CD8-positive, alpha-beta memory T cell (primary cell): ENCODE measurements at regions not wholly inside any gene's neighbourhood (a gene's known extent, or its start where the extent isn't known, plus 50 kb on each side); places are given as distances from the start of the nearest gene placed in this dataset.
"Not testable (repeated sequence)": the region's sequence is repeated elsewhere in the genome, so short reads cannot be mapped to it uniquely, and the experiment has no call there.

Experiments
- CTCF ChIA-PET: fragments of 350-600 bp; sonication (Branson Sonifier 250); formaldehyde crosslinking; loops from one replicate; lab custom pipeline; 2021; ENCODE audit warnings: antibody characterized with exemption; lab: Charles Lee
- POLR2A ChIA-PET: fragments of 350-600 bp; sonication (Branson Sonifier 250); formaldehyde crosslinking; loops from one replicate; lab custom pipeline; 2021; ENCODE audit warnings: antibody characterized with exemption; lab: Charles Lee
- DNase-seq, 5 donors: peaks; one replicate each; pipeline versions ENCODE4 v3.0.0 to v3.0.0-alpha.2; 2020 to 2022; ENCODE audit warnings: mixed read lengths in 1 of 5
- H3K27ac ChIP-seq: one replicate; pipeline ENCODE4 v1.7.0; 2013; ENCODE audit warnings: low read depth, mild to moderate bottlenecking, low read length, moderate library complexity
- H3K27me3 ChIP-seq: 2 replicates; pipeline ENCODE4 v1.7.0; 2013; ENCODE audit warnings: low read length, mild to moderate bottlenecking; ENCODE audit not compliant: insufficient read depth, poor library complexity, severe bottlenecking
- H3K36me3 ChIP-seq: 2 replicates; pipeline ENCODE4 v1.7.0; 2013; ENCODE audit warnings: mild to moderate bottlenecking, low read length, moderate library complexity; ENCODE audit not compliant: insufficient read depth
- H3K4me1 ChIP-seq: 2 replicates; pipeline ENCODE4 v1.7.0; 2013; ENCODE audit warnings: mild to moderate bottlenecking, low read length, moderate library complexity; ENCODE audit not compliant: insufficient read depth
- H3K4me3 ChIP-seq: 2 replicates; pipeline ENCODE4 v1.7.0; 2013; ENCODE audit warnings: mild to moderate bottlenecking, low read length
- H3K9me3 ChIP-seq: 2 replicates; pipeline ENCODE4 v1.7.0; 2013; ENCODE audit warnings: mild to moderate bottlenecking, low read length
- H3K27ac Mint-ChIP-seq, 8 donors: one replicate each; pipeline ENCODE4 v1.8.0; 2020 to 2021; ENCODE audit warnings: mixed read lengths in 8 of 8, mild to moderate bottlenecking in 6 of 8, inconsistent platforms in 3 of 8, moderate library complexity in 3 of 8
- H3K27me3 Mint-ChIP-seq, 2 donors: one replicate each; pipeline ENCODE4 v1.8.0; 2020 to 2021; ENCODE audit warnings: mixed read lengths in 2 of 2, mild to moderate bottlenecking in 1 of 2, moderate library complexity in 1 of 2
- H3K36me3 Mint-ChIP-seq, 3 donors: one replicate each; pipeline ENCODE4 v1.8.0; 2020 to 2021; ENCODE audit warnings: mixed read lengths in 3 of 3, inconsistent platforms in 1 of 3, mild to moderate bottlenecking in 1 of 3
- H3K4me1 Mint-ChIP-seq, 3 donors: one replicate each; pipeline ENCODE4 v1.8.0; 2020 to 2021; ENCODE audit warnings: mixed read lengths in 3 of 3, inconsistent platforms in 1 of 3, mild to moderate bottlenecking in 1 of 3
- H3K4me3 Mint-ChIP-seq, 7 donors: one replicate each; pipeline ENCODE4 v1.8.0; 2020 to 2021; ENCODE audit warnings: mixed read lengths in 7 of 7, mild to moderate bottlenecking in 6 of 7, moderate library complexity in 4 of 7, inconsistent platforms in 2 of 7
- H3K9me3 Mint-ChIP-seq, 5 donors: one replicate each; pipeline ENCODE4 v1.8.0; 2020 to 2022; ENCODE audit warnings: mixed read lengths in 5 of 5, mild to moderate bottlenecking in 3 of 5, moderate library complexity in 2 of 5, inconsistent platforms in 1 of 5

- H3K9me3 Mint-ChIP-seq, H3K4me3 Mint-ChIP-seq, H3K4me1 Mint-ChIP-seq, CTCF ChIA-PET, H3K27me3 ChIP-seq, H3K27ac ChIP-seq, POLR2A ChIA-PET, H3K4me1 ChIP-seq, H3K4me3 ChIP-seq, H3K36me3 ChIP-seq, DNase-seq, H3K9me3 ChIP-seq, H3K27ac Mint-ChIP-seq: not testable (repeated sequence)
- Mint-ChIP-seq H3K27me3 (peaks cover 5 to 24% of the 10 kb centered on the region in 2 donors), H3K36me3 (peaks cover 0 to 12% (median 2%) of the 10 kb centered on the region in 3 donors)
Measured at GRCh38 chr20:4619144-4619543, 67.1 kb upstream of the PRNP start.

DNA sequence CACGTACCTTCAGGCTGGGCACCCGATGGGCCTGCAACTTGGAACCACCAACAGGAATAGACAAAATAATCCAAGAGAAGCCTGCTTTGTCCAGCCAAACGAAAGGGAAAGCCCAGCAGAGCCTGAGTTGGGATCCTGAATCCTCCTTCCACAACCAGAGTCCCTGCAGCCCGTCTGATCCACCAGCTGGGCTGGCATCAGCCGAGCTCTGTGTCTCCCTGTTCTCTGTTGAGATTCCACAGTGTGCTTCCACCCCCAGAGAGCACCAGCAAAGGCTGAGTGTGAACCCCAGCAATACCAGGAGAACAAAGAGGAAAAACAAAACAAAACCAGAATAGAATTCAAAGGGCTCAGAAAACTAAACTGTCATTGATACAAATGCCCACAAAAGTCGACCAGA lies 68.8 kb upstream of the PRNP start:
- Mint-ChIP-seq H3K27ac (no peak overlapping the region), H3K4me1 (peaks cover 4 to 8% (median 6%) of the 10 kb centered on the region in 3 donors), H3K27me3 (peaks cover 5 to 16% of the 10 kb centered on the region in 2 donors), H3K9me3 (peaks cover 0 to 6% (median 6%) of the 10 kb centered on the region in 5 donors), H3K36me3 (peaks cover 0 to 5% (median 2%) of the 10 kb centered on the region in 3 donors), H3K4me3 (no peak overlapping the region)
- Histone ChIP-seq H3K27me3 (no peaks in the 10 kb centered on the region), H3K4me3 (no peak overlapping the region), H3K9me3 (no peaks in the 10 kb centered on the region), H3K4me1 (no peaks in the 10 kb centered on the region), H3K36me3 (no peaks in the 10 kb centered on the region), H3K27ac (no peak overlapping the region)
- CTCF ChIA-PET, result no interaction called here
- no peak for DNase-seq
- POLR2A ChIA-PET, result no interaction called here

DNA sequence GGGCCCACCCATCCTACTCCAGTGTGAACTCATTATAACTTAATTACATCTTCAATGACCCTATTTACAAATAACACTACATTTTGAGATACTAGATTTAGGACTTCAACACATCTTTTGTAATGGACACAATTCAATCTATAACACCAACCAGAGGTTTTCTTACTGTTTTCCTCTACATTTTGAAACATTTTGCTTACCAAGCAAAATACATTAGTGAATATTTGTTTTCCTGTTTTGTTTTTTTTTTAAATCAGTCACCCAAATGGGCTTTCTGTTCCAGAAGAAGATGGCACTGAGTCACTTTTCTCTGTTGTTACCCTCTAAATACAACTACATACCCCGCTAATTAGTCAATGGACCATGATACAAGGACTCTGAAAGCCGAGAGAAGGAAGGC lies 69.2 kb upstream of the PRNP start:
- Histone ChIP-seq H3K4me3 (no peak overlapping the region), H3K4me1 (no peaks in the 10 kb centered on the region), H3K27ac (no peak overlapping the region), H3K36me3 (no peaks in the 10 kb centered on the region), H3K27me3 (no peaks in the 10 kb centered on the region), H3K9me3 (no peaks in the 10 kb centered on the region)
- no peak for DNase-seq
- H3K4me1 Mint-ChIP-seq, result peaks cover 4 to 8% (median 6%) of the 10 kb centered on the region in 3 donors
- peaks cover 3 to 11% of the 10 kb centered on the region in 2 donors for H3K27me3 Mint-ChIP-seq
- H3K4me3 Mint-ChIP-seq, result no peak overlapping the region
- ChIA-PET POLR2A (no interaction called here), CTCF (no interaction called here)
- H3K36me3 Mint-ChIP-seq, result peaks cover 0 to 1% (median 0%) of the 10 kb centered on the region in 3 donors
- no peak overlapping the region for H3K27ac Mint-ChIP-seq
- peaks cover 0 to 2% (median 2%) of the 10 kb centered on the region in 5 donors for H3K9me3 Mint-ChIP-seq

DNA sequence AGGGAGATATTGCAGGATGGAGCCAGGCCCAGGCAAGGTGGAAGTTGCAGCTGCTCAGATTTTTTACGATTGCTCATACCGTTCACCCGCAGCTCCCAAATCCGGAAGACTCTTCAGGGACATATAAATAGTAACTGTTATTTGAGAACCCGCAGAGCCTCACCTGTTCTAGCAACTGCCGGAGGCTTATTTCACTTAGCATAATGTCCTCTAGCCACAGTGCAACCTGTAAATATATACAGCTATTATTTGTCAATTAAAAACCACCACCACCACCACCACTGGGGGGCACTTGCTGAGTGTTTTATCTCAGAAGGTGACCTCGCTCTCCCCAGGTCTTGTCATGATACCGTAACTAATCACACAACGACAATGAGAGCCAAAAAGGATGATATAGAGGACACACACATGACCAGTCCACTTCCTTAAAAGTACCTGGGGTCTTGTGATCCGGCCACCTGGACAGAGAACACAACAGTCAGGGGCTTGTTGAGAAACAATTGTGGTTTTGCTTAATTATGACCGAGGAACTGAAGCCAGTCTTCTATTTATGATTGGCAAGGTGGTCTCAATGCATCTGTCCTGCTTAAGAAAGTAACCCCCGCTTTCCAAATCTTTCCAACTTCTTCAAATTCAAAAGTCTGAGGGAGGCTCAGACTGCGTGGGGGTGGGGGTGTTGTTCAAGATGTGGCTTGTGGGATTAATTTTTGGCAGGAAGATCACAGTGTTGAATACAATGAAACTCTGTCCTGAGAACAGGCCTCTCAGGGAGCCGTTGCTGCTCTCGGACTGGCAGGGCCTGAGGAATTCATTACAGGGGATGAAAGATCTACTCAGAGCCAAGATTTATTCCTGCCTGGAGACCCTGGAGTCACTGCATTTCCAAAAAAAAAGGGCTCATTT lies 72.3 kb upstream of the PRNP start:
- H3K9me3 ChIP-seq, result no peaks in the 10 kb centered on the region
- H3K27ac ChIP-seq, result no peak overlapping the region
- H3K27me3 ChIP-seq, result no peaks in the 10 kb centered on the region
- no peaks in the 10 kb centered on the region for H3K36me3 ChIP-seq
- no peaks in the 10 kb centered on the region for H3K4me1 ChIP-seq
- peak overlapping the region in 2 of 8 donors; percentile 44 to 76 for H3K27ac Mint-ChIP-seq
- H3K27me3 Mint-ChIP-seq, result peaks cover 3 to 6% of the 10 kb centered on the region in 2 donors
- H3K4me3 ChIP-seq, result no peak overlapping the region
- peak; percentile 20 to 78 (median 53) for DNase-seq
- H3K4me3 Mint-ChIP-seq, result peak overlapping the region in 4 of 7 donors; percentile 5 to 39 (median 32)
- H3K36me3 Mint-ChIP-seq, result no peaks in the 10 kb centered on the region
- CTCF ChIA-PET, result interaction anchor here (0.6 to 11.1 kb wide), 8 partner anchors 14 to 128 kb away, joined by 3 to 166 read pairs (median 3); partner anchors contain the start of gene PRND
- H3K9me3 Mint-ChIP-seq, result no peaks in the 10 kb centered on the region
- H3K4me1 Mint-ChIP-seq, result peaks cover 4 to 8% (median 6%) of the 10 kb centered on the region in 3 donors
- POLR2A ChIA-PET, result interaction anchor here (0.6 kb wide), 1 partner anchor 51 kb away, joined by 3 read pairs; no protein-coding TSS in a partner anchor

- no peak overlapping the region for H3K4me3 ChIP-seq
- no peaks in the 10 kb centered on the region for H3K9me3 Mint-ChIP-seq
- CTCF ChIA-PET, result interaction anchor here (0.6 to 11.1 kb wide), 7 partner anchors 15 to 129 kb away, joined by 3 to 166 read pairs (median 3); partner anchors contain the start of gene PRND
- no peaks in the 10 kb centered on the region for H3K27me3 ChIP-seq
- H3K27ac ChIP-seq, result no peak overlapping the region
- no peak overlapping the region for H3K4me3 Mint-ChIP-seq
- H3K27ac Mint-ChIP-seq, result no peak overlapping the region
- POLR2A ChIA-PET, result interaction anchor here (0.6 kb wide), 1 partner anchor 52 kb away, joined by 3 read pairs; no protein-coding TSS in a partner anchor
- DNase-seq, result no peak
- H3K36me3 ChIP-seq, result no peaks in the 10 kb centered on the region
- H3K27me3 Mint-ChIP-seq, result peaks cover 2% of the 10 kb centered on the region in 2 donors
- no peaks in the 10 kb centered on the region for H3K36me3 Mint-ChIP-seq
- peaks cover 4 to 8% (median 6%) of the 10 kb centered on the region in 3 donors for H3K4me1 Mint-ChIP-seq
- no peaks in the 10 kb centered on the region for H3K4me1 ChIP-seq
- no peaks in the 10 kb centered on the region for H3K9me3 ChIP-seq
Measured at GRCh38 chr20:4613184-4613583, 73.1 kb upstream of the PRNP start.

GRCh38 chr20:4610871-4611270 lies 75.4 kb upstream of the PRNP start:
- no peaks in the 10 kb centered on the region for H3K27me3 ChIP-seq
- no peaks in the 10 kb centered on the region for H3K36me3 ChIP-seq
- ChIA-PET POLR2A (no interaction called here), CTCF (interaction anchor here (1.5 to 11.1 kb wide), 2 partner anchors 111 to 345 kb away, joined by 3 to 166 read pairs; partner anchors contain the start of gene PRND)
- no peak for DNase-seq
- H3K4me3 Mint-ChIP-seq, result no peak overlapping the region
- H3K36me3 Mint-ChIP-seq, result no peaks in the 10 kb centered on the region
- H3K27ac Mint-ChIP-seq, result peak overlapping the region in 1 of 8 donors; percentile 51
- no peak overlapping the region for H3K4me3 ChIP-seq
- no peaks in the 10 kb centered on the region for H3K9me3 Mint-ChIP-seq
- peaks cover 6 to 10% of the 10 kb centered on the region in 2 donors for H3K27me3 Mint-ChIP-seq
- no peaks in the 10 kb centered on the region for H3K9me3 ChIP-seq
- no peak overlapping the region for H3K27ac ChIP-seq
- H3K4me1 Mint-ChIP-seq, result peaks cover 4 to 8% (median 6%) of the 10 kb centered on the region in 3 donors
- H3K4me1 ChIP-seq, result no peaks in the 10 kb centered on the region

- Histone ChIP-seq H3K27ac (no peak overlapping the region), H3K27me3 (no peaks in the 10 kb centered on the region), H3K4me3 (no peak overlapping the region), H3K36me3 (no peaks in the 10 kb centered on the region), H3K4me1 (no peaks in the 10 kb centered on the region), H3K9me3 (no peaks in the 10 kb centered on the region)
- Mint-ChIP-seq H3K9me3 (no peaks in the 10 kb centered on the region), H3K4me1 (peaks cover 4 to 8% (median 6%) of the 10 kb centered on the region in 3 donors), H3K36me3 (no peaks in the 10 kb centered on the region), H3K4me3 (peak overlapping the region in 1 of 7 donors; percentile 86), H3K27ac (peak overlapping the region in 1 of 8 donors; percentile 95), H3K27me3 (peaks cover 8 to 21% of the 10 kb centered on the region in 2 donors)
- POLR2A ChIA-PET, result no interaction called here
- CTCF ChIA-PET, result interaction anchor here (2.0 to 11.1 kb wide), 2 partner anchors 113 to 131 kb away, joined by 6 to 166 read pairs; partner anchors contain the start of gene PRND
- no peak for DNase-seq
Measured at GRCh38 chr20:4609511-4609910, 76.7 kb upstream of the PRNP start.

GRCh38 chr20:4608861-4609260 lies 77.4 kb upstream of the PRNP start:
- DNase-seq, result no peak
- Mint-ChIP-seq H3K36me3 (no peaks in the 10 kb centered on the region), H3K27ac (no peak overlapping the region), H3K4me3 (no peak overlapping the region), H3K4me1 (peaks cover 1 to 3% (median 3%) of the 10 kb centered on the region in 3 donors), H3K27me3 (peaks cover 9 to 24% of the 10 kb centered on the region in 2 donors), H3K9me3 (no peaks in the 10 kb centered on the region)
- no peaks in the 10 kb centered on the region for H3K4me1 ChIP-seq
- H3K27ac ChIP-seq, result no peak overlapping the region
- no peak overlapping the region for H3K4me3 ChIP-seq
- no peaks in the 10 kb centered on the region for H3K9me3 ChIP-seq
- POLR2A ChIA-PET, result no interaction called here
- H3K36me3 ChIP-seq, result no peaks in the 10 kb centered on the region
- no peaks in the 10 kb centered on the region for H3K27me3 ChIP-seq
- CTCF ChIA-PET, result interaction anchor here (0.8 to 11.1 kb wide), 3 partner anchors 102 to 132 kb away, joined by 3 to 166 read pairs (median 6); partner anchors contain the start of gene PRND
